HCT116 (cell line): ENCODE measurements at regions not wholly inside any gene's neighbourhood (a gene's known extent, or its start where the extent isn't known, plus 50 kb on each side); places are given as distances from the start of the nearest gene placed in this dataset.

ENCODE experiments used
- ATAC-seq: fragments of 200-7000 bp; cut with Tn5 transposase; 2 replicates; pipeline ENCODE4 v1.9.1; 2020; ENCODE audit warnings: mild to moderate bottlenecking, moderate library complexity
- BruUV-seq: library from RNA; stranded (reverse); fragments of 400-500 nt; replicated peaks from 2 replicates; lab custom pipeline; 2021; lab: Mats Ljungman, UMichigan
- CTCF ChIA-PET: fragments of 300-600 bp; sonication (Branson Sonifier 250); formaldehyde crosslinking; loops from one replicate; lab custom pipeline; 2021; ENCODE audit warnings: antibody characterized with exemption; lab: Charles Lee
- POLR2A ChIA-PET: fragments of 300-600, 350-600 bp; sonication (Branson Sonifier 250); formaldehyde crosslinking; loops from one replicate; lab custom pipeline; 2021; ENCODE audit warnings: antibody characterized with exemption; lab: Charles Lee
- RAD21 ChIA-PET, 2 experiments: fragments of 300-600 bp; sonication (Branson Sonifier 250); formaldehyde crosslinking; loops; one replicate each; lab custom pipeline; 2023; ENCODE audit warnings: low total read pairs in 2 of 2; ENCODE audit not compliant: uncharacterized antibody in 2 of 2, unreplicated experiment in 2 of 2, low non-redundant PET in 1 of 2; lab: Charles Lee
- DNase-seq: peaks from one replicate; pipeline ENCODE4 v3.0.0-alpha.2; 2010; ENCODE audit warnings: low read depth, low spot score
- H2AFZ ChIP-seq: fragments of 200-600 bp; shearing (Covaris generic), sonication (generic); 2 replicates; pipeline ENCODE4 v1.6.1; 2017; ENCODE audit warnings: low read depth, mixed run types, mixed read lengths, antibody characterized with exemption, low read length; ENCODE audit not compliant: poor library complexity, severe bottlenecking
- H3K27ac ChIP-seq: 2 replicates; pipeline ENCODE4 v1.5.1; 2012; ENCODE audit warnings: low read depth, low read length
- H3K27me3 ChIP-seq: fragments of 200-600 bp; sonication (generic); 2 replicates; pipeline ENCODE4 v1.6.1; 2016; ENCODE audit warnings: mixed run types, low read length, mixed read lengths; ENCODE audit not compliant: insufficient read depth
- H3K36me3 ChIP-seq, 2 experiments: fragments of 200-500 bp in 1 of 2; fragments of 200-600 bp in 1 of 2; sonication (Bioruptor generic) in 1 of 2; sonication (generic) in 1 of 2; 2 replicates each; pipeline versions ENCODE4 v1.5.1 to v1.6.1; 2014 to 2016; ENCODE audit warnings: low read length in 2 of 2, inconsistent platforms in 1 of 2, mixed read lengths in 1 of 2, mixed run types in 1 of 2; ENCODE audit not compliant: insufficient read depth in 2 of 2, control insufficient read depth in 1 of 2
- H3K4me1 ChIP-seq, 2 experiments: fragments of 200-600 bp in 1 of 2; sonication (generic) in 1 of 2; 2 replicates each; pipeline versions ENCODE4 v1.5.1 to v1.6.1; 2012 to 2017; ENCODE audit warnings: low read length in 2 of 2, inconsistent platforms in 1 of 2, mild to moderate bottlenecking in 1 of 2, mixed read lengths in 1 of 2, mixed run types in 1 of 2, moderate library complexity in 1 of 2; ENCODE audit not compliant: insufficient read depth in 2 of 2, control insufficient read depth in 1 of 2
- H3K4me2 ChIP-seq: fragments of 200-600 bp; sonication (generic); 2 replicates; pipeline ENCODE4 v1.6.1; 2017; ENCODE audit warnings: mixed run types, low read length, mixed read lengths
- H3K4me3 ChIP-seq, 2 experiments: fragments of 200-600 bp in 1 of 2; sonication (generic) in 1 of 2; replicated peaks in 1 of 2; 2 replicates each; pipeline ENCODE4 v1.5.1; 2011 to 2016; ENCODE audit warnings: low read length in 2 of 2, control low read depth in 1 of 2, low read depth in 1 of 2, mild to moderate bottlenecking in 1 of 2, mixed read lengths in 1 of 2, mixed run types in 1 of 2
- H3K79me2 ChIP-seq: fragments of 200-600 bp; sonication (generic); 2 replicates; pipeline ENCODE4 v1.6.1; 2017; ENCODE audit warnings: mild to moderate bottlenecking, mixed run types, low read length, moderate library complexity, mixed read lengths; ENCODE audit not compliant: insufficient read depth
- H3K9ac ChIP-seq: fragments of 200-600 bp; sonication (generic); 2 replicates; pipeline ENCODE4 v1.6.1; 2016; ENCODE audit warnings: low read length, mixed read lengths
- H3K9me2 ChIP-seq: fragments of 200-600 bp; sonication (generic), shearing (Covaris generic); 2 replicates; pipeline ENCODE4 v1.6.1; 2017; ENCODE audit warnings: mixed run types, mild to moderate bottlenecking, moderate library complexity; ENCODE audit not compliant: insufficient read depth
- H3K9me3 ChIP-seq, 2 experiments: fragments of 200-500 bp in 1 of 2; fragments of 200-600 bp in 1 of 2; sonication (Bioruptor generic) in 1 of 2; sonication (generic) in 1 of 2; 2 replicates each; pipeline ENCODE4 v1.6.1; 2014 to 2017; ENCODE audit warnings: low read length in 2 of 2, mixed read lengths in 2 of 2, inconsistent platforms in 1 of 2, low read depth in 1 of 2, mild to moderate bottlenecking in 1 of 2, mixed run types in 1 of 2, moderate library complexity in 1 of 2; ENCODE audit not compliant: control insufficient read depth in 1 of 2, insufficient read depth in 1 of 2
- H4K20me1 ChIP-seq: fragments of 200-600 bp; sonication (generic), shearing (Covaris generic); 2 replicates; pipeline ENCODE4 v1.6.1; 2017; ENCODE audit warnings: mixed run types, mild to moderate bottlenecking, moderate library complexity; ENCODE audit not compliant: insufficient read depth
- ATF3 ChIP-seq: IDR thresholded peaks from 2 replicates; pipeline ENCODE4 v1.6.1; 2012
- CBX3 ChIP-seq: IDR thresholded peaks from 2 replicates; pipeline ENCODE4 v1.6.1; 2012; ENCODE audit warnings: low read depth
- EZH2phosphoT487 ChIP-seq: fragments of 200-600 bp; IDR thresholded peaks from 2 replicates; pipeline ENCODE4 v1.6.1; 2018; ENCODE audit warnings: antibody characterized with exemption, borderline replicate concordance
- FOSL1 ChIP-seq: IDR thresholded peaks from 2 replicates; pipeline ENCODE4 v1.6.1; 2012; ENCODE audit warnings: low read depth
- RAD21 ChIP-seq: IDR thresholded peaks from 2 replicates; pipeline ENCODE4 v1.6.1; 2012; ENCODE audit warnings: low read depth, mild to moderate bottlenecking
- SIN3A ChIP-seq: IDR thresholded peaks from 2 replicates; pipeline ENCODE4 v1.6.1; 2012; ENCODE audit warnings: low read depth
- SRF ChIP-seq: IDR thresholded peaks from 2 replicates; pipeline ENCODE4 v1.6.1; 2012; ENCODE audit warnings: low read depth
- TCF7L2 ChIP-seq: IDR thresholded peaks from 2 replicates; pipeline ENCODE4 v1.7.0; 2011; ENCODE audit warnings: borderline replicate concordance, inconsistent platforms; ENCODE audit not compliant: insufficient read depth, insufficient read length; ENCODE audit errors: extremely low read depth
- YY1 ChIP-seq: IDR thresholded peaks from 2 replicates; pipeline ENCODE4 v1.6.1; 2011; ENCODE audit warnings: low read length, low read depth, moderate library complexity, mild to moderate bottlenecking; ENCODE audit not compliant: insufficient replicate concordance; ENCODE audit errors: extremely low read depth
- ZNF274 ChIP-seq: fragments of 200-500 bp; sonication (Bioruptor generic); IDR thresholded peaks from 2 replicates; pipeline ENCODE4 v1.6.1; 2014; ENCODE audit warnings: mild to moderate bottlenecking, low read depth, low read length, inconsistent platforms
- intact Hi-C: fragments of 100-400 bp; cut with micrococcal nuclease; formaldehyde crosslinking; loops from 2 replicates; pipeline ENCODE4 v1.10.0; 2022
- TF ChIP-seq, protein P1 (sequence below): IDR thresholded peaks from 2 replicates; pipeline ENCODE4 v1.6.1; 2011; ENCODE audit warnings: mild to moderate bottlenecking, low read length, moderate library complexity; ENCODE audit not compliant: insufficient replicate concordance; ENCODE audit errors: extremely low read depth

DNA sequence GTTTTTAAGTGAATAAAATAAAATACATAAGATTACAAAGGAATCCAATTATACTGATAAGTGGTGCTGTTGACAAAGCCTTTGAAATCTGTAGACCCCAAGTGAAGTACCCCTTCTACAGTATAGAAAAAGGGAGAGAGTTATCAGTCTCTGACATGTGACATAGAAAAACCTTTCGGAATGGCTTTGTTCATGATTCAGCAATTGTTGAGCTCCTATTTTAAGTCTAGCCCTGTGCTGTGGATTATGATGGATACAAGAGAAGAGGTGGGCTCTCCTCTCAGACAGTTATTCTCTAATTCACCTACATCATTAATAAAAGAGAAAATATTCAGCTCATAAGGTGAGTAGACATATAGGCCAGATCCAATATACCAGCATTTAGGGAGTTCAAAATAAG, 53.3 kb upstream of the ITPKB start:
- Histone ChIP-seq H3K4me3 (no peak overlapping the region), H3K27me3 (no peaks in the 10 kb centered on the region), H3K4me1 (no peaks in the 10 kb centered on the region)
- intact Hi-C loops = loop anchor here (5.0 kb wide), 1 partner anchor 50 kb away; no protein-coding TSS in a partner anchor
- TF ChIP-seq YY1 = no peak
- TF ChIP-seq TCF7L2 = no peak
- TF ChIP-seq CBX3 = no peak
- no peak for TF ChIP-seq EZH2phosphoT487
- TF ChIP-seq, protein P1, sequence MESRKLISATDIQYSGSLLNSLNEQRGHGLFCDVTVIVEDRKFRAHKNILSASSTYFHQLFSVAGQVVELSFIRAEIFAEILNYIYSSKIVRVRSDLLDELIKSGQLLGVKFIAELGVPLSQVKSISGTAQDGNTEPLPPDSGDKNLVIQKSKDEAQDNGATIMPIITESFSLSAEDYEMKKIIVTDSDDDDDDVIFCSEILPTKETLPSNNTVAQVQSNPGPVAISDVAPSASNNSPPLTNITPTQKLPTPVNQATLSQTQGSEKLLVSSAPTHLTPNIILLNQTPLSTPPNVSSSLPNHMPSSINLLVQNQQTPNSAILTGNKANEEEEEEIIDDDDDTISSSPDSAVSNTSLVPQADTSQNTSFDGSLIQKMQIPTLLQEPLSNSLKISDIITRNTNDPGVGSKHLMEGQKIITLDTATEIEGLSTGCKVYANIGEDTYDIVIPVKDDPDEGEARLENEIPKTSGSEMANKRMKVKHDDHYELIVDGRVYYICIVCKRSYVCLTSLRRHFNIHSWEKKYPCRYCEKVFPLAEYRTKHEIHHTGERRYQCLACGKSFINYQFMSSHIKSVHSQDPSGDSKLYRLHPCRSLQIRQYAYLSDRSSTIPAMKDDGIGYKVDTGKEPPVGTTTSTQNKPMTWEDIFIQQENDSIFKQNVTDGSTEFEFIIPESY = no peak
- TF ChIP-seq, all 23 proteins: peak for 0
- ATAC-seq (no peak), DNase-seq (no peak)
- H3K9me3 ChIP-seq = no peaks in the 10 kb centered on the region
- no peaks in the 10 kb centered on the region for H4K20me1 ChIP-seq
- H3K36me3 ChIP-seq = no peaks in the 10 kb centered on the region
- no peak overlapping the region for H3K4me2 ChIP-seq
- ChIA-PET POLR2A (no interaction called here), CTCF (no interaction called here), RAD21 (no interaction called here)
- H3K9me2 ChIP-seq = no peaks in the 10 kb centered on the region
- no peak overlapping the region for H3K27ac ChIP-seq
- H2AFZ ChIP-seq = no peak overlapping the region
- no peaks in the 10 kb centered on the region for H3K79me2 ChIP-seq
- H3K9ac ChIP-seq = no peak overlapping the region
- BruUV-seq = no TSS peak

DNA sequence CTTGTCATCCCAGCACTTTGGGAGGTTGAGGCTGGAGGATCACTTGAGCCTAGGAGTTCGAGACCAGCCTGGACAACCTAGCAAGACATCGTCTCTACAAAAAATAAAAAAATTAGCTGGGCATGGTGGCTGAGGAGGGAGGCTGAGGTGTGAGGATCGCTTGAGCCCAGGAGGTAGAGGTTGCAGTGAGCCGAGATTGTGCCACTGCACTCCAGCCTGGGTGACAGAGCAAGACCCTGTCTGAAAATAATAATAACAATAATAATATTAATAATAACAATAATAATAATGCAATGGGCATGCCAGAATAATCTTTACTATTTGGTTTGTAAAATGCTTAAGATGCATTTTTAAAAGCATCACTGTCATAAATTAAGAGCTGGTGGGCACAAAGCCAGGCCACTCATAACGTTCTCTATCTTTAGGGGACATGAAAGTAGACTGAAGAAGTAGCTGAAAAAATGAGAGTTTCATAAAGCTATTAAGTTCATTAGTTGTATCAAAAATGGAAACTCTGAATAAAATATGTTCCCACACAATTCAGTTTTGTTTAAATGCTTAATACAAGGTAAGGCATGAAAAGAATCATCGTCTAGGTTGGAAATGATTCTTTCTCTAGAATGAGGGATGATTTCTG, 51.6 kb upstream of the ITPKB start:
- Histone ChIP-seq H2AFZ (no peak overlapping the region), H3K4me1 (no peaks in the 10 kb centered on the region), H3K9me3 (no peaks in the 10 kb centered on the region), H3K27me3 (no peaks in the 10 kb centered on the region), H4K20me1 (no peaks in the 10 kb centered on the region)
- no peak for ATAC-seq
- intact Hi-C loops = loop anchor here (5.0 kb wide), 1 partner anchor 52 kb away; no protein-coding TSS in a partner anchor
- CTCF ChIA-PET = no interaction called here
- no TSS peak for BruUV-seq
- no peak for DNase-seq
- TF ChIP-seq SIN3A (no peak), FOSL1 (no peak), SRF (no peak), ZNF274 (no peak), ATF3 (no peak), RAD21 (no peak)
- TF ChIP-seq, protein P1 = no peak
- TF ChIP-seq, all 23 proteins: peak for 0
- H3K27ac ChIP-seq = no peak overlapping the region
- no peaks in the 10 kb centered on the region for H3K9me2 ChIP-seq
- no peaks in the 10 kb centered on the region for H3K36me3 ChIP-seq
- no peak overlapping the region for H3K9ac ChIP-seq
- no peak overlapping the region for H3K4me2 ChIP-seq
- ChIA-PET RAD21 (no interaction called here), POLR2A (no interaction called here)
- no peaks in the 10 kb centered on the region for H3K79me2 ChIP-seq
- H3K4me3 ChIP-seq = no peak overlapping the region
